GM10248 (cell line): ENCODE measurements at regions not wholly inside any gene's neighbourhood (a gene's known extent, or its start where the extent isn't known, plus 50 kb on each side); places are given as distances from the start of the nearest gene placed in this dataset.
"Not testable (repeated sequence)": the region's sequence is repeated elsewhere in the genome, so short reads cannot be mapped to it uniquely, and the experiment has no call there.

Experiments used
- CTCF ChIA-PET: fragments of 300-600 bp; sonication (Branson Sonifier 250); formaldehyde crosslinking; extraction: SDS; loops from one replicate; lab custom pipeline; 2021; ENCODE audit warnings: antibody characterized with exemption; lab: Yijun Ruan, JAX
- POLR2A ChIA-PET: fragments of 350-650 bp; sonication (Branson Sonifier 250); formaldehyde crosslinking; extraction: SDS; loops from one replicate; lab custom pipeline; 2020; ENCODE audit warnings: antibody characterized with exemption; lab: Yijun Ruan, JAX
- DNase-seq: peaks from one replicate; pipeline ENCODE4 v3.0.0; 2012; ENCODE audit errors: extremely low spot score
- CTCF ChIP-seq: IDR thresholded peaks from 2 replicates; pipeline ENCODE4 v1.5.1; 2012; ENCODE audit warnings: mild to moderate bottlenecking, low read depth; ENCODE audit errors: extremely low read depth, missing control alignments, control extremely low read depth

GRCh38 chr6:86682297-86682696, 255.0 kb upstream of the HTR1E start:
- ChIA-PET CTCF (no interaction called here), POLR2A (no interaction called here)
- DNase-seq = no peak
- no peak for TF ChIP-seq CTCF

GRCh38 chr6:86681140-86681539, 256.2 kb upstream of the HTR1E start:
- POLR2A ChIA-PET = not testable (repeated sequence)

GRCh38 chr6:86672125-86672524, 265.2 kb upstream of the HTR1E start:
- CTCF ChIA-PET = interaction anchor here (1.2 to 1.8 kb wide), 2 partner anchors 9 kb away, joined by 4 to 5 read pairs; no protein-coding TSS in a partner anchor
- DNase-seq, POLR2A ChIA-PET: not testable (repeated sequence)

More at GRCh38 chr6:86681140-86681539, 256.2 kb upstream of the HTR1E start:
- CTCF ChIA-PET = interaction anchor here (1.3 kb wide), 1 partner anchor 9 kb away, joined by 4 read pairs; no protein-coding TSS in a partner anchor
- DNase-seq = not testable (repeated sequence)

- TF ChIP-seq CTCF = no peak
- ChIA-PET POLR2A (no interaction called here), CTCF (interaction anchor here (0.9 kb wide), 1 partner anchor 14 kb away, joined by 3 read pairs; no protein-coding TSS in a partner anchor)
- no peak for DNase-seq
Observed at GRCh38 chr6:86657192-86657591, 280.1 kb upstream of the HTR1E start.

DNA sequence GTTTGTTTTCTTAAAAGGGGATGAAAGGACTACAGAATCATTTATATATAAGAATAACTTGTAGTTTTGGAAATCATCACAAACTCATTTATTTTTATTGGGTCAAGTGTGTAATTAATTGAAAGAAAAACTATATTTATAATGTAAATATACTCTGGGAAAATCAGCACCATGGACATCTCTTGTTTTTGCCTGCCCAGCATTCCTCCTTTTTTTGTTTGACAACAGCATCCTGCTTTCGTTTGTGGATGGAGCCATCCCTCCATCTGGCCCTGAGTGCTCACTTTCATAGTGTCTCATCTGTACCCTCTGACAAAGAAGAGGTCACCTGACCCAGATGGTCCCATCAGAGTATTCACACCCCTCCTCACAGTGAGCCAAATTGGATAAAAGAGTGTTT, 308.2 kb upstream of the HTR1E start:
- TF ChIP-seq CTCF = no peak
- POLR2A ChIA-PET = no interaction called here
- DNase-seq = no peak
- CTCF ChIA-PET = no interaction called here

DNA sequence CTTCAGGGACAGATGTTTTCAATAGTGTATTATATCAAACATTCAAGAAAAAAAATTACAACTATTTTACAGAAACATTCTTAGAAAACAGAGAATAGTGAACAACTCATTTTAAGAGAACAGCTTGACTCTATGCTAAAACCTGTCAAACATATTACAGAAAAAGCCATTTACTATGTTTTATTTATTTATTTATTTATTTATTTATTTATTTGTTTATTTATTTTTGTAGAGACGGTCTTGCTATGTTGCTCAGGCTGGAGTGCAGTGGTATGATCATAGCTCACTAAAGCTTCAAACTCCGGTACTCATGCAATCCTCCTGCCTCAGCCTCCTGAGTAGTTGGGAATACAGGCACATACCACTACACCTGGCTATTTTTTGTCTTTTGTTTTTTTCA, 317.9 kb upstream of the HTR1E start:
- no peak for DNase-seq
- POLR2A ChIA-PET = no interaction called here
- CTCF ChIA-PET = no interaction called here
- no peak for TF ChIP-seq CTCF

- DNase-seq = no peak
- ChIA-PET POLR2A (no interaction called here), CTCF (no interaction called here)
- TF ChIP-seq CTCF = no peak
Observed at GRCh38 chr6:86615299-86615698, 322.0 kb upstream of the HTR1E start.
